Coronary artery (tissue), 2 donors: ENCODE measurements at regions not wholly inside any gene's neighbourhood (a gene's known extent, or its start where the extent isn't known, plus 50 kb on each side); places are given as distances from the start of the nearest gene placed in this dataset.
"Not testable (repeated sequence)": the region's sequence is repeated elsewhere in the genome, so short reads cannot be mapped to it uniquely, and the experiment has no call there.

Source experiments
- DNase-seq: peaks from one replicate; pipeline ENCODE4 v3.0.0-alpha.2; 2017; ENCODE audit warnings: low spot score
- H3K27ac ChIP-seq, 2 donors: fragments of 200-600 bp; sonication (generic); one replicate each; pipeline ENCODE4 v1.5.1; 2016 to 2019
- H3K4me3 ChIP-seq: fragments of 200-600 bp; sonication (generic); 2 replicates; pipeline ENCODE4 v1.5.1; 2016; ENCODE audit warnings: mild to moderate bottlenecking, moderate library complexity
- TF ChIP-seq, protein P1 (sequence below): fragments of 200-600 bp; sonication (generic); IDR thresholded peaks from one replicate; pipeline ENCODE4 v1.5.1; 2019; ENCODE audit warnings: antibody characterized with exemption

DNA sequence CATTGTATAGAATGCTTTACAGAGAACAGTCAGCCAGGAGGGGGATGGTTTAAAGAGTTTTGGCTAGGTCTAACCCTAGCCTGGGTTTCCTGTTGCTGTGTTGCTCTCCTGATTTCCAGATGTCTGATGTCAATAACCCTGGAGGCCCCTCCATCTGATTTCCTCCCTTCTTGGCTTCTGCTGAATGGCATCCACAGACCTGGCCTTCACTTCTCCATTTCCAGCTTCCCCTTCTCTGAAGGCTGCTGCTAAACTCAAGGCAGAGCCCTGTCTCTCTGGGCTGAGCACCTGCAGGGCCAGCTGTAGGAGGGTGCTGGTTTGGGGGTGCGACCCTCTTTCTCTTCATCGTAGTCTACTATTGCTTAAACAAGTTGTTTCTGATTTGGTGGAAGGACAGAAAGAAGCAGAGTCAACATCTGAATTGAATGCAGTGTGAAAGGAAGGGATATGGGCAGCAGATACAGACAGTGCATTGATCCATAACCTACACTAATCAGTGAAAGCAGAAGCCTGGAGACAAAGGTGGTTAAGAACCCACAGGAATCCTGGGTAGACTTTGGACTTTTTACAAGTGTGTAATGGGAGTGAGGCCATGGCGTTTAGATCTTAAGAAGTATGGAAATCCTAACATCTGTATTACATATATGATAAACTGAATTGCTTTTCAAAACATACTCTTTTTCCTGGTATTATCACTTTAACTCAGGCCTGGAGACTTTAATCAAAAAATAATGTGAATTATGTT is 153.6 kb downstream of the HRH4 start:
- TF ChIP-seq, protein P1, sequence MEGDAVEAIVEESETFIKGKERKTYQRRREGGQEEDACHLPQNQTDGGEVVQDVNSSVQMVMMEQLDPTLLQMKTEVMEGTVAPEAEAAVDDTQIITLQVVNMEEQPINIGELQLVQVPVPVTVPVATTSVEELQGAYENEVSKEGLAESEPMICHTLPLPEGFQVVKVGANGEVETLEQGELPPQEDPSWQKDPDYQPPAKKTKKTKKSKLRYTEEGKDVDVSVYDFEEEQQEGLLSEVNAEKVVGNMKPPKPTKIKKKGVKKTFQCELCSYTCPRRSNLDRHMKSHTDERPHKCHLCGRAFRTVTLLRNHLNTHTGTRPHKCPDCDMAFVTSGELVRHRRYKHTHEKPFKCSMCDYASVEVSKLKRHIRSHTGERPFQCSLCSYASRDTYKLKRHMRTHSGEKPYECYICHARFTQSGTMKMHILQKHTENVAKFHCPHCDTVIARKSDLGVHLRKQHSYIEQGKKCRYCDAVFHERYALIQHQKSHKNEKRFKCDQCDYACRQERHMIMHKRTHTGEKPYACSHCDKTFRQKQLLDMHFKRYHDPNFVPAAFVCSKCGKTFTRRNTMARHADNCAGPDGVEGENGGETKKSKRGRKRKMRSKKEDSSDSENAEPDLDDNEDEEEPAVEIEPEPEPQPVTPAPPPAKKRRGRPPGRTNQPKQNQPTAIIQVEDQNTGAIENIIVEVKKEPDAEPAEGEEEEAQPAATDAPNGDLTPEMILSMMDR: no peak
- no peak overlapping the region for H3K27ac ChIP-seq
- DNase-seq: no peak
- H3K4me3 ChIP-seq: no peak overlapping the region

DNA sequence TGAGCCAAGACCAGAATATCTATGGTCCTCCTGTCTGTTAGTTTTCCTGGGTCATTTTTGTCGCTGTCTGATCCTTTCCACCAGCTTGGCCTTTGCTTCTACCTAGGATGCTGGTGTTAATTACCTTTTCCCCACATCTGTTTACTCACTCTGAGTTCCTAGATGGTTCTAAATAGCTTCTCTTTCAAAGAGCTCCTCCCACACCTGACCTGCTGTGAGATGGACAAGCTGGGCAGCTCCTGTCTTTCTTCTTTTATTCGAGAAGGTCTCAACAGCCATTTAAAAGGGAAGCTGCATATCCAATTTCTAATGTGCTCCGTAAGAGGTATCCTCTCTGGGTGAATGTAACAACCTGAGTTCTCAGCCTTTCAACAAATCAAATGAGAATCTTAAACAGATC is 156.2 kb downstream of the HRH4 start:
- Histone ChIP-seq H3K27ac (no peak overlapping the region), H3K4me3 (no peak overlapping the region)
- DNase-seq: no peak
- TF ChIP-seq, protein P1: no peak

DNA sequence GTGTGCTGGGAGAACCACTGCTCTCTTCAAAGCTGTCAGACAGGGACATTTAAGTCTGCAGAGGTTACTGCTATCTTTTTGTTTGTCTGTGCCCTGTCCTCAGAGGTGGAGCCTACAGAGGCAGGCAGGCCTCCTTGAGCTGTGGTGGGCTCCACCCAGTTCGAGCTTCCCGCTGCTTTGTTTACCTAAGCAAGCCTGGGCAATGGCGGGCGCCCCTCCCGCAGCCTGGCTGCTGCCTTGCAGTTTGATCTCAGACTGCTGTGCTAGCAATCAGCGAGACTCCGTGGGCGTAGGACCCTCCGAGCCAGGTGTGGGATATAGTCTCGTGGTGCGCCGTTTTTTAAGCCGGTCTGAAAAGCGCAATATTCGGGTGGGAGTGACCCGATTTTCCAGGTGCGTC is 164.0 kb downstream of the HRH4 start:
- not testable (repeated sequence) for DNase-seq, H3K4me3 ChIP-seq

DNA sequence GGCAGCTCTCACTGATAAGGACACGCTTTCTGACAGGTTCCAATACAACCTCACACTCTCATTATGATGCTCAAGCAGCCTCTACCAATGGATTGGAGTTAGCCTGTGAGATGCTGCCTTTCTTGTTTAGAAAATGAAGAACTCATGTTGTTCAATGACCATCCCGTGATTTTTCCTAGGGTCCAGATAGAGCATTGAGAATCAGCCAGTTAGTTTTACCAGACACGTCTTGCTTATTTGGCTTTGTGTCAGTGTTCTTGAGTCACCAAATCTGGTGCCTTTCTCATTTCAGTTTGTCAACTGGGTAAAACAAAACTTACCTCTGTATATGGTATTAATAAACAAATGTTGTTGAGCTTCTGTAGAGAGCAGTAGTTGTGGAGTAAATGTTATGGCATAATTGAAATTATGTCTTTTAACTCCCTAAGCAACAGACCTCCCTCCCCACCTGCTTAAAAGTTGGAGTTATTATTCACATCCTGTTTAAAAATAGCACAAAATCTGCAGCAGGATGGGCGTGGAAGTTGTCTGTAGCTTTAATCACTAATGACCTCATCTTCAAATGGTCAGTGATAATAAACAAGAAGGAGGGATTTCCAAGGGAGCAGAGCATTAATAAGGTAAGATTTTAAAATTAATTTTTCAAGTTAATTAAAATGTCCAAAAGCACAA is 167.3 kb downstream of the HRH4 start:
- Histone ChIP-seq H3K27ac (no peak overlapping the region), H3K4me3 (no peak overlapping the region)
- no peak for DNase-seq
- TF ChIP-seq, protein P1: no peak

More for the DNA sequence above, 164.0 kb downstream of the HRH4 start:
- not testable (repeated sequence) for H3K27ac ChIP-seq

DNA sequence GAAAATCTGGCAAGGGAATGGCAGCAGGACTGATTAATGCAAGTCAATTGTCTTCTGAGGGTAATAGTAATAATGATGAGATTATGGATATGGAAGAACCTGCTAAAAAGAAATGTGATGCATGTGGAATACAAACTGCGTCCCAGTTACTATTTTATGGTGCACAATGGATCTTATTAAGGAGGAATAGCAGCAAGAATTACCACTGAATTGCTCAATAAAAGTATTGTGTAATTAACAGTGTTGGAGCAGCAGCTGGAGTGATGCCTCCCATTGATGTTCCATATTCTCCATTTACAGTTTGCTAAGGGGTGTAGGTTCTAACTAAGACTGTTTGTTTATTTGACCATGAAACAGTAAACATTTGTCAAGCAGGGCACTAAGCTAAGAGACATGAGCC is 167.9 kb downstream of the HRH4 start:
- no peak overlapping the region for H3K4me3 ChIP-seq
- DNase-seq: no peak
- no peak overlapping the region for H3K27ac ChIP-seq
- TF ChIP-seq, protein P1: no peak

DNA sequence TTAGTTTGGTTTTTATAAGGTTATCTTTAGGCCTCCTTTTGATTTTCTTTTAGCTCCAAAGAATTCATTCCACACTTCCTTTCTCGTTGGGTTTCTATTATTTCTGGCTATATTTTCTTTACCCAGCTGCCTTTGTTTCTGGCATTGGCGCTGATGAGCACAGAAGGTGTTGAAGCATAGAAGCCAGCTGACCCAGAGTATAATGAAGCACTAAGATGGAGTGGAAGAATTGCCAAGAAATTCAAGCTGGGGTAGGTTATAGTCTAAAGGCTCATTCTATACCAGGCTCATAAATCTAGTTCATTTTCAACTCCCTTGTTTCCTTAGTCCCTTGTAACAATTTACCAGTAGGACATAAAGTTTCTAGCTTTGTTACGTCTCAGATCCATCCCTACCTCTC is 169.5 kb downstream of the HRH4 start:
- TF ChIP-seq, protein P1: no peak
- no peak overlapping the region for H3K4me3 ChIP-seq
- no peak overlapping the region for H3K27ac ChIP-seq
- DNase-seq: no peak

DNA sequence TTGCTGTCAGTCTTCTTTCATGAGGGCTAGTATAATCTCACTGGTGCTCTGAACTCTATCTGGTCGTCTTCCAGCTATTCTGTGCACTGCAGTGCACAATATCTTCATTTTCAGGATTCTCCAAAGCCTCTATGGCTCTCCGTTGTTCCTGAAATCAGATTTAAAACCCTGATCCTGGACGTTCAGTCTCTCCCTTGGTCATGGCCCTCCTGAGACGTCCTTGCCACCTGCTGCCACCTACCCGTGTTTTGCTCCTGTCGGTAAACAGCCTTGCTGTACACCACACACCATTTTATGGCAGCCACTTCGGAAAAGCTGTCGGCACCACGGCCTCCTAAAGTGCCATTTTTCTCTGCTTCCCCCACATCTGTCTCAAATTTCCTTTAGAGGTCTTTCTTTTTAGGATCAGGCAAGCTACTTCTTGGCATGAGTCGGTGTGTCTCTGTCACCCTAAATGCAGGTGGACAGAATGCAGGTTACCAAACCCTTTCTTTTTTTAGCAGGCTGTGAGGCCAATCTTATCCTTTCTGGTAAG is 170.0 kb downstream of the HRH4 start:
- DNase-seq: no peak
- TF ChIP-seq, protein P1: no peak
- no peak overlapping the region for H3K27ac ChIP-seq
- no peak overlapping the region for H3K4me3 ChIP-seq
